ENCODE measurements at regions not wholly inside any gene's neighbourhood (a gene's known extent, or its start where the extent isn't known, plus 50 kb on each side); places are given as distances from the start of the nearest gene placed in this dataset.
"Not testable (repeated sequence)": the region's sequence is repeated elsewhere in the genome, so short reads cannot be mapped to it uniquely, and the experiment has no call there.

- not testable (repeated sequence) for DNase-seq
Measured at GRCh38 chr6:78676069-78677007, 191.0 kb upstream of the IRAK1BP1 start.

GRCh38 chr6:78688668-78689067 is 178.7 kb upstream of the IRAK1BP1 start:
- no peak for DNase-seq

GRCh38 chr6:78693835-78694234 is 173.5 kb upstream of the IRAK1BP1 start:
- no peak for DNase-seq

GRCh38 chr6:78694628-78695027 is 172.7 kb upstream of the IRAK1BP1 start:
- DNase-seq: not testable (repeated sequence)

GRCh38 chr6:78700991-78701390 is 166.4 kb upstream of the IRAK1BP1 start:
- no peak for DNase-seq

- no peak for DNase-seq
Measured at GRCh38 chr6:78701407-78701806, 165.9 kb upstream of the IRAK1BP1 start.

GRCh38 chr6:78709021-78709420 is 158.3 kb upstream of the IRAK1BP1 start:
- no peak for DNase-seq

GRCh38 chr6:78713564-78713963 is 153.8 kb upstream of the IRAK1BP1 start:
- DNase-seq: no peak

GRCh38 chr6:78744144-78744543 is 123.2 kb upstream of the IRAK1BP1 start:
- no peak for DNase-seq

GRCh38 chr6:78746457-78746856 is 120.9 kb upstream of the IRAK1BP1 start:
- DNase-seq: no peak

- DNase-seq: no peak
Measured at GRCh38 chr6:78749326-78749725, 118.0 kb upstream of the IRAK1BP1 start.

- not testable (repeated sequence) for DNase-seq
Measured at GRCh38 chr6:78758297-78758798, 109.0 kb upstream of the IRAK1BP1 start.

- no peak for DNase-seq
Measured at GRCh38 chr6:78768271-78768670, 99.1 kb upstream of the IRAK1BP1 start.

- DNase-seq: no peak
Measured at GRCh38 chr6:78770765-78771164, 96.6 kb upstream of the IRAK1BP1 start.

- DNase-seq: no peak
Measured at GRCh38 chr6:78771586-78771985, 95.8 kb upstream of the IRAK1BP1 start.

GRCh38 chr6:78781001-78781400 is 86.3 kb upstream of the IRAK1BP1 start:
- no peak for DNase-seq

- not testable (repeated sequence) for DNase-seq
Measured at GRCh38 chr6:78783366-78783765, 84.0 kb upstream of the IRAK1BP1 start.

- no peak for DNase-seq
Measured at GRCh38 chr6:78797270-78797669, 70.1 kb upstream of the IRAK1BP1 start.

GRCh38 chr6:78799682-78800081 is 67.7 kb upstream of the IRAK1BP1 start:
- DNase-seq: no peak

GRCh38 chr6:78806792-78807191 is 60.6 kb upstream of the IRAK1BP1 start:
- not testable (repeated sequence) for DNase-seq

- DNase-seq: not testable (repeated sequence)
Measured at GRCh38 chr6:78807655-78808355, 59.5 kb upstream of the IRAK1BP1 start.

GRCh38 chr6:78808356-78808891 is 58.9 kb upstream of the IRAK1BP1 start:
- no peak for DNase-seq

- DNase-seq: no peak
Measured at GRCh38 chr6:78808933-78809332, 58.4 kb upstream of the IRAK1BP1 start.
